A673 (cell line): ENCODE measurements at regions not wholly inside any gene's neighbourhood (a gene's known extent, or its start where the extent isn't known, plus 50 kb on each side); places are given as distances from the start of the nearest gene placed in this dataset.

Experiments used
- EZH2 ChIP-seq: fragments of 200-600 bp; sonication (generic); IDR thresholded peaks from 2 replicates; pipeline ENCODE4 v1.6.1; 2017; ENCODE audit warnings: borderline replicate concordance, low read depth, mild to moderate bottlenecking, mixed read lengths, antibody characterized with exemption, low read length; ENCODE audit not compliant: poor library complexity, severe bottlenecking
- TF ChIP-seq, protein P1 (sequence below): fragments of 300-800, 200-600 bp; sonication (generic); conservative IDR thresholded peaks from 2 replicates; pipeline ENCODE4 v1.5.1; 2017; ENCODE audit warnings: low read depth, mild to moderate bottlenecking, antibody characterized with exemption, low read length, moderate library complexity, mixed read lengths

DNA sequence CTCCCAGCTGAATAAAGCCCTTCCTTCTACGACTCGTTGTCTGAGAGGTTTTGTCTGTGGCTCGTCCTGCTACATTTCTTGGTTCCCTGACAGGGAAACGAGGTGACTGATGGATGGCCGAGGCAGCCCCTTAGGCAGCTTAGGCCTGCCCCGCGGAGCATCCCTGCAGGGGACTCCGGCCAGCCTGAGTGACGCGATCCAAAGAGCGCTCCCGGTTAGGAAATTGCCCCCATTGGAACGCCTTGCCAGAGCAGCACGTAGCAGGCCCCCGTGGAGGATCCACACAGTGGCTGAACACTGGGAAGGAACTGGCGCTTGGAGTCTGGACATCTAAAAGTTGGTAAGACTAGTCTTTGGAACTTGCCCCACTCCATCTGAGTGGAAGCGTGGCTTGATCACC lies 296.8 kb upstream of the SGCG start:
- TF ChIP-seq, protein P1, sequence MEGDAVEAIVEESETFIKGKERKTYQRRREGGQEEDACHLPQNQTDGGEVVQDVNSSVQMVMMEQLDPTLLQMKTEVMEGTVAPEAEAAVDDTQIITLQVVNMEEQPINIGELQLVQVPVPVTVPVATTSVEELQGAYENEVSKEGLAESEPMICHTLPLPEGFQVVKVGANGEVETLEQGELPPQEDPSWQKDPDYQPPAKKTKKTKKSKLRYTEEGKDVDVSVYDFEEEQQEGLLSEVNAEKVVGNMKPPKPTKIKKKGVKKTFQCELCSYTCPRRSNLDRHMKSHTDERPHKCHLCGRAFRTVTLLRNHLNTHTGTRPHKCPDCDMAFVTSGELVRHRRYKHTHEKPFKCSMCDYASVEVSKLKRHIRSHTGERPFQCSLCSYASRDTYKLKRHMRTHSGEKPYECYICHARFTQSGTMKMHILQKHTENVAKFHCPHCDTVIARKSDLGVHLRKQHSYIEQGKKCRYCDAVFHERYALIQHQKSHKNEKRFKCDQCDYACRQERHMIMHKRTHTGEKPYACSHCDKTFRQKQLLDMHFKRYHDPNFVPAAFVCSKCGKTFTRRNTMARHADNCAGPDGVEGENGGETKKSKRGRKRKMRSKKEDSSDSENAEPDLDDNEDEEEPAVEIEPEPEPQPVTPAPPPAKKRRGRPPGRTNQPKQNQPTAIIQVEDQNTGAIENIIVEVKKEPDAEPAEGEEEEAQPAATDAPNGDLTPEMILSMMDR: no peak
- TF ChIP-seq EZH2: no peak
